Activated naive CD4-positive, alpha-beta T cell treated with anti-CD3 and anti-CD28 coated beads, Interleukin-2, amount 50 U/mL, for 72 hours (primary cell): ENCODE measurements at regions not wholly inside any gene's neighbourhood (a gene's known extent, or its start where the extent isn't known, plus 50 kb on each side); places are given as distances from the start of the nearest gene placed in this dataset.
"Not testable (repeated sequence)": the region's sequence is repeated elsewhere in the genome, so short reads cannot be mapped to it uniquely, and the experiment has no call there.

Source experiments
- ATAC-seq, 2 donors: fragments of 150-1000 bp; cut with Tn5 transposase; 2 replicates each; pipeline ENCODE4 v1.10.0; 2021; ENCODE audit warnings: mild to moderate bottlenecking in 2 of 2, moderate library complexity in 2 of 2
- DNase-seq, 2 donors: peaks; one replicate each; pipeline ENCODE4 v3.0.0; 2021 to 2022; ENCODE audit warnings: low spot score in 2 of 2
- H3K27ac Mint-ChIP-seq, 2 donors: one replicate each; pipeline ENCODE4 v1.8.0; 2022; ENCODE audit warnings: mild to moderate bottlenecking in 2 of 2, mixed read lengths in 2 of 2
- H3K36me3 Mint-ChIP-seq, 2 donors: one replicate each; pipeline ENCODE4 v1.8.0; 2022; ENCODE audit warnings: mixed read lengths in 2 of 2
- H3K9me3 Mint-ChIP-seq, 2 donors: one replicate each; pipeline ENCODE4 v1.8.0; 2022; ENCODE audit warnings: mixed read lengths in 2 of 2

- H3K36me3 Mint-ChIP-seq: peaks cover 0 to 6% of the 10 kb centered on the region in 2 donors
- ATAC-seq (no peak), DNase-seq (no peak)
- H3K27ac Mint-ChIP-seq: no peak overlapping the region
- peaks cover 14 to 26% of the 10 kb centered on the region in 2 donors for H3K9me3 Mint-ChIP-seq
Measured at GRCh38 chr18:65601775-65602174, 149.0 kb upstream of the CDH7 start.

GRCh38 chr18:65592435-65592834, 158.4 kb upstream of the CDH7 start:
- H3K9me3 Mint-ChIP-seq: peaks cover 17 to 27% of the 10 kb centered on the region in 2 donors
- H3K27ac Mint-ChIP-seq: no peak overlapping the region
- H3K36me3 Mint-ChIP-seq: peaks cover 0 to 21% of the 10 kb centered on the region in 2 donors
- ATAC-seq: no peak
- no peak for DNase-seq

GRCh38 chr18:65587491-65587890, 163.3 kb upstream of the CDH7 start:
- ATAC-seq: no peak
- H3K9me3 Mint-ChIP-seq: peaks cover 32 to 37% of the 10 kb centered on the region in 2 donors
- H3K27ac Mint-ChIP-seq: no peak overlapping the region
- DNase-seq: no peak
- H3K36me3 Mint-ChIP-seq: peaks cover 0 to 20% of the 10 kb centered on the region in 2 donors

- not testable (repeated sequence) for H3K36me3 Mint-ChIP-seq, DNase-seq, H3K27ac Mint-ChIP-seq, ATAC-seq
- peaks cover 19 to 28% of the 10 kb centered on the region in 2 donors for H3K9me3 Mint-ChIP-seq
Measured at GRCh38 chr18:65582094-65582493, 168.7 kb upstream of the CDH7 start.

- Mint-ChIP-seq H3K27ac (no peak overlapping the region), H3K9me3 (peaks cover 0 to 6% of the 10 kb centered on the region in 2 donors), H3K36me3 (no peaks in the 10 kb centered on the region)
- DNase-seq (no peak), ATAC-seq (no peak)
Measured at GRCh38 chr18:65568866-65569265, 181.9 kb upstream of the CDH7 start.

GRCh38 chr18:65567372-65567771, 183.4 kb upstream of the CDH7 start:
- Mint-ChIP-seq H3K36me3 (no peaks in the 10 kb centered on the region), H3K27ac (no peak overlapping the region), H3K9me3 (peaks cover 0 to 6% of the 10 kb centered on the region in 2 donors)
- ATAC-seq (no peak), DNase-seq (no peak)

- peaks cover 5% of the 10 kb centered on the region in 2 donors for H3K36me3 Mint-ChIP-seq
- ATAC-seq: no peak
- no peak for DNase-seq
- no peak overlapping the region for H3K27ac Mint-ChIP-seq
- peaks cover 5 to 12% of the 10 kb centered on the region in 2 donors for H3K9me3 Mint-ChIP-seq
Measured at GRCh38 chr18:65548316-65548715, 202.5 kb upstream of the CDH7 start.

GRCh38 chr18:65547046-65547445, 203.8 kb upstream of the CDH7 start:
- no peak for DNase-seq
- peaks cover 5% of the 10 kb centered on the region in 2 donors for H3K36me3 Mint-ChIP-seq
- H3K27ac Mint-ChIP-seq: no peak overlapping the region
- no peak for ATAC-seq
- H3K9me3 Mint-ChIP-seq: peaks cover 10 to 12% of the 10 kb centered on the region in 2 donors

GRCh38 chr18:65544701-65545100, 206.1 kb upstream of the CDH7 start:
- H3K27ac Mint-ChIP-seq: no peak overlapping the region
- peaks cover 7 to 10% of the 10 kb centered on the region in 2 donors for H3K9me3 Mint-ChIP-seq
- ATAC-seq (no peak), DNase-seq (no peak)
- peaks cover 5% of the 10 kb centered on the region in 2 donors for H3K36me3 Mint-ChIP-seq

GRCh38 chr18:65527879-65528633, 222.8 kb upstream of the CDH7 start:
- peaks cover 0 to 5% of the 10 kb centered on the region in 2 donors for H3K36me3 Mint-ChIP-seq
- ATAC-seq: no peak
- no peak overlapping the region for H3K27ac Mint-ChIP-seq

GRCh38 chr18:65526099-65526498, 224.7 kb upstream of the CDH7 start:
- no peak for ATAC-seq
- H3K9me3 Mint-ChIP-seq: peaks cover 11 to 19% of the 10 kb centered on the region in 2 donors
- no peak overlapping the region for H3K27ac Mint-ChIP-seq
- DNase-seq: no peak
- H3K36me3 Mint-ChIP-seq: peaks cover 0 to 5% of the 10 kb centered on the region in 2 donors

More at GRCh38 chr18:65527879-65528633, 222.8 kb upstream of the CDH7 start:
- no peak for DNase-seq
- peaks cover 5 to 14% of the 10 kb centered on the region in 2 donors for H3K9me3 Mint-ChIP-seq

GRCh38 chr18:65523461-65523860, 227.4 kb upstream of the CDH7 start:
- Mint-ChIP-seq H3K27ac (no peak overlapping the region), H3K9me3 (peaks cover 11 to 13% of the 10 kb centered on the region in 2 donors), H3K36me3 (peaks cover 0 to 5% of the 10 kb centered on the region in 2 donors)
- no peak for ATAC-seq
- no peak for DNase-seq

- H3K36me3 Mint-ChIP-seq: peaks cover 0 to 5% of the 10 kb centered on the region in 2 donors
- H3K9me3 Mint-ChIP-seq: peaks cover 11 to 13% of the 10 kb centered on the region in 2 donors
- DNase-seq: no peak
- ATAC-seq: no peak
- no peak overlapping the region for H3K27ac Mint-ChIP-seq
Measured at GRCh38 chr18:65522907-65523306, 227.9 kb upstream of the CDH7 start.

- DNase-seq: no peak
- no peaks in the 10 kb centered on the region for H3K36me3 Mint-ChIP-seq
- peaks cover 0 to 8% of the 10 kb centered on the region in 2 donors for H3K9me3 Mint-ChIP-seq
- H3K27ac Mint-ChIP-seq: no peak overlapping the region
- ATAC-seq: no peak
Measured at GRCh38 chr18:65516209-65516608, 234.6 kb upstream of the CDH7 start.

- Mint-ChIP-seq H3K27ac (no peak overlapping the region), H3K9me3 (no peaks in the 10 kb centered on the region), H3K36me3 (no peaks in the 10 kb centered on the region)
- DNase-seq (no peak), ATAC-seq (no peak)
Measured at GRCh38 chr18:65498605-65499004, 252.2 kb upstream of the CDH7 start.

GRCh38 chr18:65487569-65487968, 263.2 kb upstream of the CDH7 start:
- Mint-ChIP-seq H3K27ac (no peak overlapping the region), H3K36me3 (no peaks in the 10 kb centered on the region), H3K9me3 (peaks cover 5 to 8% of the 10 kb centered on the region in 2 donors)
- ATAC-seq (no peak), DNase-seq (no peak)

GRCh38 chr18:65477455-65477854, 273.4 kb upstream of the CDH7 start:
- H3K9me3 Mint-ChIP-seq: peaks cover 0 to 5% of the 10 kb centered on the region in 2 donors
- H3K27ac Mint-ChIP-seq: no peak overlapping the region
- no peak for DNase-seq
- H3K36me3 Mint-ChIP-seq: no peaks in the 10 kb centered on the region
- ATAC-seq: no peak

GRCh38 chr18:65468881-65469280, 281.9 kb upstream of the CDH7 start:
- ATAC-seq (no peak), DNase-seq (no peak)
- H3K9me3 Mint-ChIP-seq: peaks cover 9 to 12% of the 10 kb centered on the region in 2 donors
- H3K36me3 Mint-ChIP-seq: no peaks in the 10 kb centered on the region
- H3K27ac Mint-ChIP-seq: no peak overlapping the region
